ENCODE measurements at regions not wholly inside any gene's neighbourhood (a gene's known extent, or its start where the extent isn't known, plus 50 kb on each side); places are given as distances from the start of the nearest gene placed in this dataset.
"Not testable (repeated sequence)": the region's sequence is repeated elsewhere in the genome, so short reads cannot be mapped to it uniquely, and the experiment has no call there.

GRCh38 chr6:141048451-141048850 lies 1084.3 kb upstream of the GJE1 start:
- TF ChIP-seq, protein P1, sequence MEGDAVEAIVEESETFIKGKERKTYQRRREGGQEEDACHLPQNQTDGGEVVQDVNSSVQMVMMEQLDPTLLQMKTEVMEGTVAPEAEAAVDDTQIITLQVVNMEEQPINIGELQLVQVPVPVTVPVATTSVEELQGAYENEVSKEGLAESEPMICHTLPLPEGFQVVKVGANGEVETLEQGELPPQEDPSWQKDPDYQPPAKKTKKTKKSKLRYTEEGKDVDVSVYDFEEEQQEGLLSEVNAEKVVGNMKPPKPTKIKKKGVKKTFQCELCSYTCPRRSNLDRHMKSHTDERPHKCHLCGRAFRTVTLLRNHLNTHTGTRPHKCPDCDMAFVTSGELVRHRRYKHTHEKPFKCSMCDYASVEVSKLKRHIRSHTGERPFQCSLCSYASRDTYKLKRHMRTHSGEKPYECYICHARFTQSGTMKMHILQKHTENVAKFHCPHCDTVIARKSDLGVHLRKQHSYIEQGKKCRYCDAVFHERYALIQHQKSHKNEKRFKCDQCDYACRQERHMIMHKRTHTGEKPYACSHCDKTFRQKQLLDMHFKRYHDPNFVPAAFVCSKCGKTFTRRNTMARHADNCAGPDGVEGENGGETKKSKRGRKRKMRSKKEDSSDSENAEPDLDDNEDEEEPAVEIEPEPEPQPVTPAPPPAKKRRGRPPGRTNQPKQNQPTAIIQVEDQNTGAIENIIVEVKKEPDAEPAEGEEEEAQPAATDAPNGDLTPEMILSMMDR (IDR thresholded peaks at IDR 0.05; ENCODE audit: extremely low read depth, insufficient read depth, missing control alignments), result no peak
- DNase-seq (ENCODE audit: low spot score), result no peak
- in situ Hi-C loops (cut with MboI; ENCODE audit: low pct_unique_long_range_greater_than_20kb, low sequenced_read_pairs, unreplicated experiment), result loop anchor here (25.0 kb wide), 1 partner anchor 89 kb away; no protein-coding TSS in a partner anchor

- in situ Hi-C loops (cut with MboI; ENCODE audit: low pct_unique_long_range_greater_than_20kb, low sequenced_read_pairs, unreplicated experiment), result loop anchor here (25.0 kb wide), 1 partner anchor 91 kb away; no protein-coding TSS in a partner anchor
- DNase-seq (ENCODE audit: low spot score), result not testable (repeated sequence)
These were observed 1086.2 kb upstream of the GJE1 start for GRCh38 chr6:141046496-141046895.

GRCh38 chr6:141041596-141042087 lies 1091.1 kb upstream of the GJE1 start:
- in situ Hi-C loops (cut with MboI; ENCODE audit: low pct_unique_long_range_greater_than_20kb, low sequenced_read_pairs, unreplicated experiment), result loop anchor here (25.0 kb wide), 1 partner anchor 96 kb away; no protein-coding TSS in a partner anchor
- TF ChIP-seq, protein P1 (IDR thresholded peaks at IDR 0.05; ENCODE audit: extremely low read depth, insufficient read depth, missing control alignments), result no peak
- no peak for DNase-seq (ENCODE audit: low spot score)

DNA sequence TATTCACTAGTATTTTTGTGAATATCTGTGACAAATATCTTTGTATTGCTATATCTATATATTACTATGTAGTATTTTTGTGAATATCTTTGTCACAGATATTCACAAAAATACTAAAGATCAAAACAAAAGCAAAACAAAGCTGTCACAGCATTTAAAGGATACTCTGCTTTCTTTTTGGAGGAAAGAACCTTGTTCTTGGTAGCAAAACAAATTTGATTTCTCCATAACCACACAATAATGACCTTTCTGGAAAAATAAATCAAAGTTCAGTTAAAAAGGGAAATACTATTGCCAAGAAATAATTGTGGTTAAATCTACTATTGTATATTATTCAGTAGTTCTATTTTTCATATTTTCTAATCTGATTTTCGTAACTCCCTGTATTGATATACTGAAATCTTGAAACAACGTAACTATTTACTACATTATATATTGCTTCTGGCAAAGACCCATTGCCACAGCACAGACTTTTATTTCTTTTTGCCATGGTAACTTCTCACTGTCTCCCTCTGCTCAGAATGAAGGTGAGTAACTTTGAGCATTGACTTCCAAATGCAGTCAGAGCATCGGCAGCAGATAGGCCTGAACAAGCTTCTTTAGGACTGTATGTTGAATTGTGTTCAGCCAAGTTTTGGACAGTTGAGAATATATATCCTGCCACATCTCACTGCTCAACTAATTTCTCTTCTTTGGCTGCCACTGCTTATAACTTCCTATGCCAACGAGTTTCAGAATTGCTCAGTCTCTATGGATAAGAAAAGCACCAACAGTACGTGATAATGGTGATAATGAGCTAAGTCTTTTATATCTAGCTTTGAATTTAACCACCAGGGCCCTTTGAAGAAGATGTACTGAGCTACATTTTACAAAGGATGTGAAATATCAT lies 1097.2 kb upstream of the GJE1 start:
- in situ Hi-C loops (cut with MboI; ENCODE audit: low pct_unique_long_range_greater_than_20kb, low sequenced_read_pairs, unreplicated experiment), result loop anchor here (25.0 kb wide), 1 partner anchor 102 kb away; no protein-coding TSS in a partner anchor
- TF ChIP-seq, protein P1 (IDR thresholded peaks at IDR 0.05; ENCODE audit: extremely low read depth, insufficient read depth, missing control alignments), result no peak
- DNase-seq (ENCODE audit: low spot score), result no peak

DNA sequence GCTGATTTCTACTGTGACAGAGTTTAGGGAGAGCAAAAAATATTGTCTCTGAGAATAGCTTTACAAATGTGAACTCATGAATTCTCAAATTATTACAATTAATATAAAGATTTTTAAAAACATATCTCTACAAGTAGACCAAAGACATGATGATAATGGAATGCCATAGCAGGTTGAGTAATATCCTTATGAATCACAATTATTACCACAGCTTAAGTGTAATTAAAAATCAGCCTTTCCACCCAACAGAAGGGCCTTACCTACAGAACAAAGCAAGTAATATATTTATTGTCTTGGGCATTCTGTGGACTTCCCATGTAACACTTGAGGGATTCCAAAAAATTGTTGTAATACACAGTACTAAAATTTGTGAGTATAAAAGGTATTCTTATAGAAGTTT lies 1099.6 kb upstream of the GJE1 start:
- TF ChIP-seq, protein P1 (IDR thresholded peaks at IDR 0.05; ENCODE audit: extremely low read depth, insufficient read depth, missing control alignments), result no peak

DNA sequence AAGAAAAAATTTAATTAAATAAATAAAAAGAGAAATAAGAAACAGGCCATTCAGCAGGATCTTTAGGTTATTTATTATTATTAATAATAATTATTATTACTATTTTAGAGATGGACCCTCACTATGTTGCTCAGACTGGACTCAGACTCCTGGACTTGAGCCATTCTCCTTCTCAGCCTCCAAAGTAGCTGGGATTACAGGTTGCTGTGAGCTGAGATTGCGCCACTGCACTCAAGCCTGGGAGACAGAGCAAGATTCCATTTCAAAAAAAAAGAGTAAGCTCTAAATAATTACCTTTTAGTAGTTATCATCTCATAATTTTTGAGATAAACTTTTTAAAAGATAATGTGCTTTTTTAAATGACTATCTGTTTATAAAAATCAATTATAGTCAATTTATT lies 1102.8 kb upstream of the GJE1 start:
- in situ Hi-C loops (cut with MboI; ENCODE audit: low pct_unique_long_range_greater_than_20kb, low sequenced_read_pairs, unreplicated experiment), result loop anchor here (25.0 kb wide), 1 partner anchor 107 kb away; no protein-coding TSS in a partner anchor
- TF ChIP-seq, protein P1 (IDR thresholded peaks at IDR 0.05; ENCODE audit: extremely low read depth, insufficient read depth, missing control alignments), result no peak
- no peak for DNase-seq (ENCODE audit: low spot score)

More for the DNA sequence above, 1099.6 kb upstream of the GJE1 start:
- in situ Hi-C loops (cut with MboI; ENCODE audit: low pct_unique_long_range_greater_than_20kb, low sequenced_read_pairs, unreplicated experiment), result loop anchor here (25.0 kb wide), 1 partner anchor 104 kb away; no protein-coding TSS in a partner anchor
- DNase-seq (ENCODE audit: low spot score), result no peak
